Large intestine (tissue), 3 donors: ENCODE measurements at regions not wholly inside any gene's neighbourhood (a gene's known extent, or its start where the extent isn't known, plus 50 kb on each side); places are given as distances from the start of the nearest gene placed in this dataset.
"Not testable (repeated sequence)": the region's sequence is repeated elsewhere in the genome, so short reads cannot be mapped to it uniquely, and the experiment has no call there.

Experiments
- DNase-seq, 2 donors: peaks; one replicate each; pipeline versions ENCODE4 v3.0.0 to v3.0.0-alpha.2; 2013
- H3K27ac ChIP-seq: one replicate; pipeline ENCODE4 v1.5.1; 2013; ENCODE audit warnings: low read length
- H3K27me3 ChIP-seq: 2 replicates; pipeline ENCODE4 v1.6.1; 2013; ENCODE audit warnings: low read length; ENCODE audit not compliant: control insufficient read depth, insufficient read depth
- H3K36me3 ChIP-seq: 2 replicates; pipeline ENCODE4 v1.6.1; 2013; ENCODE audit warnings: low read length; ENCODE audit not compliant: control insufficient read depth, insufficient read depth
- H3K4me1 ChIP-seq: one replicate; pipeline ENCODE4 v1.6.1; 2013; ENCODE audit warnings: low read length; ENCODE audit not compliant: control insufficient read depth, insufficient read depth
- H3K4me3 ChIP-seq: one replicate; pipeline ENCODE4 v1.5.1; 2013; ENCODE audit warnings: low read length
- H3K9me3 ChIP-seq: one replicate; pipeline ENCODE4 v1.6.1; 2013; ENCODE audit warnings: mild to moderate bottlenecking, low read depth, low read length, moderate library complexity; ENCODE audit not compliant: control insufficient read depth
- WGBS: methylation state at CpG from one replicate; pipeline ENCODE4 v1.1.5; 2013; ENCODE audit warnings: low lambda C conversion rate; ENCODE audit not compliant: insufficient coverage; 5-methylcytosine and 5-hydroxymethylcytosine counted together

DNA sequence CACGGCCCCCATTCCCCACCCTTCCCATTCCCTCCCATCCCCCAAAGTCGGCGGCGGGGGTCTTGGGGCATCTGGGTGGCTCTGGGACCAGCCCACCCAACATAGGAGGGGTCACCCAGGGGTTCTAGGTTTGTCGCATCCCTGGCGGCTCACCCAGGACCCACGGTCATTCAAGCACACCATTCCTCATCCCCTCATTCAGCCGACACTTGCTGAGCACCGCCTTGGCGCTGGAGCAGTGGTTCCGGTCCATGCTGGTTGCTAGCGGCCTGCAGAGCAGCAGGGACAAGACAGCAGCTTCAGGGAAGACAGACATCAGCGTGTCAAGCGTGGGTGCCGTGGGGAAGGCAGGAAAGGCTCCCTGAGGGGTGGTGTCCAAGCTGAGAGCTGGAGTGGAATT is 50.5 kb upstream of the OTOS start:
- no CpG with 5 or more reads among the region's 15 CpGs for WGBS
- no peak for DNase-seq
- H3K4me1 ChIP-seq = no peaks in the 10 kb centered on the region
- no peak overlapping the region for H3K4me3 ChIP-seq
- no peaks in the 10 kb centered on the region for H3K9me3 ChIP-seq
- H3K27ac ChIP-seq = no peak overlapping the region
- no peaks in the 10 kb centered on the region for H3K27me3 ChIP-seq
- no peaks in the 10 kb centered on the region for H3K36me3 ChIP-seq

DNA sequence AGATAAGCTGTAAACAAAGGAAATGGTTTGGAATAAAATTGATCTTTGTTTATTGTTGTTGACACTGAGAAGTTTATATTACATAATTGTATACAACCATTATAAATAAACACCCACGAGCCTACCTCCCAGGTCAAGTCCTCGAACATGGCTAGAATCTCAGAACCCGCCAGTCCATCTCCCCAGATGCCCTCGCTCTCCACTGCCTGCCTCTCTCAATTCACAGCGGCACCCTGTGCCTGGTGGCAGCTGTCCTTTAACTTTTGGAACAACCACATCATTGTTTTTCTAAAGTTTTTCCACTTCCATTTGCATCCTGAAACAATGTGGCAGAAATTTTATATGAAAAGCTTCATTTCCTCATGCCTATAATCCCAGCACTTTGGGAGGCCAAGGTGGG is 52.2 kb upstream of the OTOS start:
- Histone ChIP-seq H3K4me1 (no peaks in the 10 kb centered on the region), H3K9me3 (no peaks in the 10 kb centered on the region), H3K27ac (no peak overlapping the region), H3K36me3 (no peaks in the 10 kb centered on the region), H3K4me3 (no peak overlapping the region), H3K27me3 (no peaks in the 10 kb centered on the region)
- no peak for DNase-seq
- WGBS = 93% methylated on average over 3 of the region's 5 CpGs

DNA sequence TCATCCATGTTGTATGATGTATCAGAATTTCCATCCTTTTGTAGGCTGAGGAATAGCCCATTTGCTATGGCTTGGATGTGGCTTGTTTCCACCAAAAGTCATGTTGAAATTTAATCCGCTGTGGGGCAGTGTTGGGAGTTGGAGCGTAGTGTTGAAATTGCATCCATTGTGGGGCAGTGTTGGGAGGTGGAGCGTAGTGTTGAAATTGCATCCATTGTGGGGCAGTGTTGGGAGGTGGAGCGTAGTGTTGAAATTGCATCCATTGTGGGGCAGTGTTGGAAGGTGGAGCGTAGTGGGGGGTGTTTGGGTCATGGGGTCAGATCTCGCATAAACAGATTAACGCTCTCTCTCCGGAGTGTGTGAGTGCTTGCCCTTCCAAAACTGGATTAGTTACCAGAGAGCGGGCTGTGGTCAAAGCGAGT is 53.9 kb upstream of the OTOS start:
- H3K9me3 ChIP-seq, H3K27me3 ChIP-seq, H3K4me1 ChIP-seq, DNase-seq, H3K36me3 ChIP-seq, H3K27ac ChIP-seq, H3K4me3 ChIP-seq: not testable (repeated sequence)
- 38% methylated on average over 3 of the region's 10 CpGs for WGBS

DNA sequence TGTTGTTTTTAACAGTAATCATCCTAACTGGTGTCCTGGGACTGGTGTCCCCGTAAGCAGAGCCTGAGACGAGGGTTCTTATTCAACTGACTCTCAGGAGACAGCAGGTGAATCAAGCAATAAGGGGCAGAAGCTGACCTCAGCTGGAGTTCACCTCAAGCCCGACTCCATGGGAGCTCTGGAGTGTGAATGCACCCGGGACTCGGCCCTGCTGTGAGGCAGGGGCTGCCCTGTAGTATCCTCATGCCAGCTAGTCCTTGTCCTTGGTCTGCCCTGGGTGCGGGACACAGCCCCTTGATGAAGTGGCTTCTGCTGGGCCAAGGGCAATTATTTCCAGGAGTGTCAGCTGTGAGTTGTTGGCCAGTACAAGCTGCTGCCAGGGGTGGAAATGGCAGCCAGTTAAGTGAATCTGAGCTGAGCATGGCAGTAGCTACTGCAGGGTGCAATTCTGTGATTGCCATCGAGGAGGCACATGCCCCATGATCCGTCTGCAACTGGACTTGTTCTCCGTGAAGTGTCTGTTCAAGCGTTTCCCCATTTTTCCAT is 54.9 kb upstream of the OTOS start:
- WGBS = no CpG with 5 or more reads among the region's 10 CpGs
- no peaks in the 10 kb centered on the region for H3K9me3 ChIP-seq
- H3K36me3 ChIP-seq = no peaks in the 10 kb centered on the region
- H3K27me3 ChIP-seq = no peaks in the 10 kb centered on the region
- no peak overlapping the region for H3K27ac ChIP-seq
- H3K4me1 ChIP-seq = no peaks in the 10 kb centered on the region
- no peak overlapping the region for H3K4me3 ChIP-seq
- no peak for DNase-seq

DNA sequence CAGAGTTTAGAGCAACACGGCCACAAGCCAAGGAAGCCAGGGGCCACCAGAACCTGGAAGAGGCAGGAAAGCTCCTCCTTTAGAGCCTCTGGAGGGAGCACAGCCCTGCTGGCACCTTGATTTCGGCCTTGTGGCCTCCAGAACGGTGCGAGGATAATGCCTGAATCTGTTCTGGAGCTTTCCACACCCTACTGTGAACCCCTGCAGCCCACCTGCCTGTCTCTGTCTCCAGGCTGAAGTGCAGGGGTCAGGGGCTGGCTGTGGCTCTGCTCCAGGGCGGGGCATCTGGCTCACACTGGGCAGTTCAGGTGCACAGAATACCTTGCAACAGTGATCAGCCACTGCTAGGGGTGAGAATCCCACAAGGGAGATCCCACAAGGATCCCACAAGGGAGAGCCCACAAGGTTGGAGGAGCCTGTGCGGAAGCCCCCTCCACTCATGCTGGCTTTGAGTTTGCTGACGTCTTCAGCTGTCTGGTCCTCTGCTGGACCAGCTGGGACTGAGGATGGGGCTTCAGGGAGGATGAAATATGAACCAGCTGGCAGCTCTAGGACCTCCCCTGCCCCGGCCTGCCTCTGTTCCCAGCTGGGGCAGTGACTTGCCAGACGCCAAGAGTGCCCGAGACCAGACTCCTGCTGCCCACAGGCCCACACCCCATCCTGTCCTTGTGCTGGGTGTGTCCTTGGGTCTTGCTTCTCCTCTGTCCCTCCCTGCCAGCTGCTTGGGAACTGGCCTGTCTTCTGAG is 56.4 kb upstream of the OTOS start:
- H3K27me3 ChIP-seq = no peaks in the 10 kb centered on the region
- no peaks in the 10 kb centered on the region for H3K4me1 ChIP-seq
- no peak overlapping the region for H3K4me3 ChIP-seq
- no peak for DNase-seq
- WGBS = no CpG with 5 or more reads among the region's 10 CpGs
- H3K27ac ChIP-seq = no peak overlapping the region
- H3K9me3 ChIP-seq = no peaks in the 10 kb centered on the region
- H3K36me3 ChIP-seq = no peaks in the 10 kb centered on the region

DNA sequence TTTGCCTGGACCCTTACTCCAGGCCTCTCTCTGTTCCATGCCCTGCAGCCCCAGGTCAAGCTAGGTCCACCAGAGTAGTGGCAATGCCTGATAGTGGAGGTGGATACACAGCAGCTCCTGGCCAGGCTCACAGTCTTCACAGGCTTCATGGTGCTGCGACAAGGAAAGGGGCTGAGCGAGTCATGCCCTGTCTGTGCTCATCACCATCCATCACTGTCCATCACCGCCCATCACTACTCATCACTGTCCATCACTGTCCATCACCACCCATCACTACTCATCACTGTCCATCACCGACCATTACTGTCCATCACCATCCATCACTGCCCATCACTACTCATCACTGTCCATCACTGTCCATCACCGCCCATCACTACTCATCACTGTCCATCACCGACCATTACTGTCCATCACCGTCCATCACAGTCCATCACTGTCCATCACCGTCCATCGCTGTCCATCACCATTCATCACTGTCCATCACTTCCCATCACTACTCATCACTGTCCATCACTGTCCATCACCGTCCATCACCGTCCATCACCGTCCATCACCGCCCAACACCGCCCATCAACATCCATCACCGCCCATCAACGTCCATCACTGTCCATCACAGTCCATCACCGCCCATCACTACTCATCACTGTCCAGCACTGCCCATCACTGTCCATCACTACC is 57.1 kb upstream of the OTOS start:
- Histone ChIP-seq H3K4me1 (no peaks in the 10 kb centered on the region), H3K9me3 (no peaks in the 10 kb centered on the region), H3K36me3 (no peaks in the 10 kb centered on the region), H3K4me3 (no peak overlapping the region), H3K27ac (no peak overlapping the region), H3K27me3 (no peaks in the 10 kb centered on the region)
- WGBS = 98% methylated on average over 8 of the region's 17 CpGs
- no peak for DNase-seq

DNA sequence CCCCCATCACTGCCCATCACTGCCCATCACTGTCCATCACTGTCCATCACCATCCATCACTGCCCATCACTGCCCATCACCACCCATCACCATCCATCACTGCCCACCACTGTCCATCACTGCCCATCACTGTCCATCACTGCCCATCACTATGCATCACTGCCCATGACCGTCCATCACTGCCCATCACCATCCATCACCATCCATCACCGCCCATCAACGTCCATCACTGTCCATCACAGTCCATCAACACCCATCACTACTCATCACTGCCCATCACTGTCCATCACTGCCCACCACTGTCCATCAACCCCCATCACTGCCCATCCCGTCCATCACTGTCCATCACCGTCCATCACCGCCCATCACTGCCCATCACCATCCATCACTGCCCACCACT is 57.8 kb upstream of the OTOS start:
- H3K36me3 ChIP-seq = no peaks in the 10 kb centered on the region
- no peak overlapping the region for H3K4me3 ChIP-seq
- no peaks in the 10 kb centered on the region for H3K4me1 ChIP-seq
- no peak overlapping the region for H3K27ac ChIP-seq
- no peaks in the 10 kb centered on the region for H3K27me3 ChIP-seq
- H3K9me3 ChIP-seq = no peaks in the 10 kb centered on the region
- DNase-seq = no peak
- 100% methylated on average over 2 of the region's 6 CpGs for WGBS

DNA sequence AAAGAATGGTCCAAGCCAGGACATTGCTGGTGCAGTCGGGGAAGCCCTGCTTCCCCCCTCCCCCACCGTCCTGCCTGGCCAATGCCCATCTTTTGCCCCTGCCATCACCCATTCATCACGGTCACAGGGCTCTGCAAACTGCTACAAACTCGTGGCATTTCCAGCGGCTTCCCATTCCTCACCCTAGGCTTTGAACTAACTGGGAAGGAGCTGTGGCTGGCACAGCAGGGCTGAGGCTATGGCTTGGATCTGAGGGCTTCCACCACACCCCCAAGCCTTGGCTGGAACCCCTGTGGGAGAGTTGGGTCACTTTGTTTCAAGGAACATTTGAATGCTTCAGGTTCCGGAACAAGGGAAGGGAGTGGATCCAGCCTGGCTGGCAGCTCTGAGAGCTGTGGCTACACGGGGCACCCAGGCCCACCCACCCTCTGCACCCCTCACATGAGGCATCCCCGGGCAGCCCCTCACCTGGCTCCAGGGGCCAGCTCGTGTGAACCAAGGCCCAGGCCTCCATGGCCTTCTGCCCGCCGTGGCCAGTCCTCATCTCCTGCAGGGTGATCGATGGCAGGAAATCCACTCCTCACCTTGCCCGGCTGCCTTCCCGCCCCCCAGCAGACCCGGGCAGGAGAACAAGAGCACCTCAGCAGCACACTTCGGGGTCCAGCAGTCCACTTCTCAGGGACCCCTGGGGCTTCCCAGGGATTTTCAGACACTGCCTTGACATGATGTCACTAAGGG is 58.8 kb upstream of the OTOS start:
- Histone ChIP-seq H3K36me3 (no peaks in the 10 kb centered on the region), H3K27ac (no peak overlapping the region), H3K27me3 (no peaks in the 10 kb centered on the region), H3K9me3 (no peaks in the 10 kb centered on the region), H3K4me3 (no peak overlapping the region), H3K4me1 (no peaks in the 10 kb centered on the region)
- no peak for DNase-seq
- no CpG with 5 or more reads among the region's 16 CpGs for WGBS

DNA sequence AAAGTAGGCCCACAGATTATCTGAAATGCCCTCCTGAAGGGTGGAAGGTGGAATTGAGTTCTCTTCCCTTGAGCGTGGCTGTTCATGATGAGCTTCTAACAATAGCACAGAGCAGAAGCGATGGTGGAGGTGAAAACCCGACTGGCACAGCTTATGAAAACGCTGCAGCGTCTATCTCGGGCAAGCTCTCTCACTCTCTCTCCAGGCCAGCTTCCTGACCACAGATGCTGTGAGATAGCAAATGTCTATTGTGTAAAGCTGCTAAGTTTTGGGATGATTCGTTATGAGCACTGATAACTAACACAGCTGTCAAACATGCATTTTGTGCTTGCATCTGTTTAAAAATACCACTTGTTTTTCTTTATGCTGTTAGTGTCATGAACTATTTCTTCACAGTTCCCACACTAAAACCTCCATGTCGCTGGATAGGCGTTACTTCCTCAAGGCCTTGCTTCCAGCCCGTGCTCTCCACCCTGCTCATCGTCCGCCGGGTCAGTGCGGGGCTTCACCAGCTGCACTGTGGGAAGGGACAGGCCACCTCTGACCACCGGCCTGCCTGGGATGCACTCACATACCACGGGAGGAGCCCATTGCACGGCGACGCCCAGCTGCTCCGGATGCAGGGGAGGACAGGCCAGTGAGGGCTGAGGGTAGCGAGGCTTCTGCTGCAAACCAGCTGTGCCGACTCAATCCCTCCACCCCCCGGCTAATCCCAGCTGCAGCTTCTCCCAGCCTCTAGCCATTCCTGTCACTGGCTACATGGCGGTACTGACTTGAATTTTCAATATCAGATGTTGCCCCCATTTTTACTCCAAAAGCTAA is 60.0 kb upstream of the OTOS start:
- no peaks in the 10 kb centered on the region for H3K9me3 ChIP-seq
- H3K4me1 ChIP-seq = no peaks in the 10 kb centered on the region
- WGBS = no CpG with 5 or more reads among the region's 24 CpGs
- no peak overlapping the region for H3K27ac ChIP-seq
- DNase-seq = peak; percentile 28 to 29
- no peaks in the 10 kb centered on the region for H3K36me3 ChIP-seq
- no peaks in the 10 kb centered on the region for H3K27me3 ChIP-seq
- no peak overlapping the region for H3K4me3 ChIP-seq

DNA sequence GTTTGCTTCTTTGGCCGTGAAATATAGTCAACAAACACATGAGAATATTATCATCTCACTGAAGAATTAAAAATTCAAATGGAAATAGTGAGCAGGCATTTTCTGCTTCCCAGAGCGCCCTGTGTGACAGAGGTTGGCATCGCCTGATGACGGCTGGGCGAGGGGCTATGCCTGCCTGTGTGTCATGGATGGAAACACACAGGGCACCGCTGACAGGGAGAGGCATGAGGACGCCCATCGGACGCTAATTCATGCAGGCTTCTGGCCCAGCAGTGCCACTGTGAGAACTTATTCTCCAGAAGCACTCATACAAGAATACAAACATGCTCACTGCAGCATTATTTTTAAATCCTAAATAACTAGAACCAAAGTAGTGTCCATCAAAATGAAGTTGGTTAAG is 61.4 kb upstream of the OTOS start:
- no peak overlapping the region for H3K27ac ChIP-seq
- H3K4me1 ChIP-seq = no peaks in the 10 kb centered on the region
- no peaks in the 10 kb centered on the region for H3K27me3 ChIP-seq
- H3K36me3 ChIP-seq = no peaks in the 10 kb centered on the region
- H3K4me3 ChIP-seq = no peak overlapping the region
- no peak for DNase-seq
- no peaks in the 10 kb centered on the region for H3K9me3 ChIP-seq
- WGBS = 80% methylated on average over 1 of the region's 9 CpGs
